Skeletal muscle cell (primary cell): ENCODE measurements at regions not wholly inside any gene's neighbourhood (a gene's known extent, or its start where the extent isn't known, plus 50 kb on each side); places are given as distances from the start of the nearest gene placed in this dataset.

ENCODE experiments used
- DNase-seq: peaks from one replicate; pipeline ENCODE4 v3.0.0-alpha.2; 2010; ENCODE audit warnings: low read depth
- H3K4me3 ChIP-seq: 2 replicates; pipeline ENCODE4 v1.5.1; 2011; ENCODE audit warnings: low read depth, mild to moderate bottlenecking, control low read depth, low read length, moderate library complexity

GRCh38 chr11:70028147-70028855 lies 49.8 kb upstream of the ANO1 start:
- H3K4me3 ChIP-seq: no peak overlapping the region
- no peak for DNase-seq
